Body of pancreas (tissue), 4 donors: ENCODE measurements at regions not wholly inside any gene's neighbourhood (a gene's known extent, or its start where the extent isn't known, plus 50 kb on each side); places are given as distances from the start of the nearest gene placed in this dataset.

Source experiments
- POLR2A ChIP-seq, 3 donors: fragments of 450-650 bp; IDR thresholded peaks; one replicate each; pipeline ENCODE4 v1.6.1; 2016; ENCODE audit warnings: antibody characterized with exemption in 3 of 3, mild to moderate bottlenecking in 2 of 3
- TF ChIP-seq, protein P1 (sequence below), 7 experiments: fragments of 450-650 bp in 4 of 7; fragments of 200-600 bp in 3 of 7; sonication (generic) in 3 of 7; IDR thresholded peaks; one replicate each; pipeline ENCODE4 v1.5.1; 2016 to 2019; ENCODE audit warnings: antibody characterized with exemption in 7 of 7

DNA sequence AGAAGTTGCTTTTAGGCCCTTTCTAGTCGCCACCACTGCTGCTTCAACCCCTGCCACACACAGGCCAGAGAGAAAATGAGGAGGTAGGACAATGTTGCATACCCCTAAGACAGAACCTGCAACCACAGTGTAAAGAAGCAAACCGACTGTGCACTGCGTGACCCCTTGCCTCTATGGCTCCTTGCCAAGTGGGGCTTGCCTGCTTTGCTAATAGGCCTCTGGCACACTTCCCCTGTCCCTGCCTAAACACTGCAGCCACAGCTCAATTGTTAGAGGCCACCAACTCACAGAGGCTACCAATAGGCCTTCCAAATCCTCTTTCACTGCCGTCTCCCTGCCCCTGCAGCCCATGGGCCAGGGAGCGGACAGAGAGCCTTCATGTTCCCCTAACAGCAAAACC is 280.1 kb downstream of the CDH10 start:
- TF ChIP-seq, protein P1, sequence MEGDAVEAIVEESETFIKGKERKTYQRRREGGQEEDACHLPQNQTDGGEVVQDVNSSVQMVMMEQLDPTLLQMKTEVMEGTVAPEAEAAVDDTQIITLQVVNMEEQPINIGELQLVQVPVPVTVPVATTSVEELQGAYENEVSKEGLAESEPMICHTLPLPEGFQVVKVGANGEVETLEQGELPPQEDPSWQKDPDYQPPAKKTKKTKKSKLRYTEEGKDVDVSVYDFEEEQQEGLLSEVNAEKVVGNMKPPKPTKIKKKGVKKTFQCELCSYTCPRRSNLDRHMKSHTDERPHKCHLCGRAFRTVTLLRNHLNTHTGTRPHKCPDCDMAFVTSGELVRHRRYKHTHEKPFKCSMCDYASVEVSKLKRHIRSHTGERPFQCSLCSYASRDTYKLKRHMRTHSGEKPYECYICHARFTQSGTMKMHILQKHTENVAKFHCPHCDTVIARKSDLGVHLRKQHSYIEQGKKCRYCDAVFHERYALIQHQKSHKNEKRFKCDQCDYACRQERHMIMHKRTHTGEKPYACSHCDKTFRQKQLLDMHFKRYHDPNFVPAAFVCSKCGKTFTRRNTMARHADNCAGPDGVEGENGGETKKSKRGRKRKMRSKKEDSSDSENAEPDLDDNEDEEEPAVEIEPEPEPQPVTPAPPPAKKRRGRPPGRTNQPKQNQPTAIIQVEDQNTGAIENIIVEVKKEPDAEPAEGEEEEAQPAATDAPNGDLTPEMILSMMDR (IDR thresholded peaks at IDR 0.05), result no peak
- TF ChIP-seq POLR2A (IDR thresholded peaks at IDR 0.05), result no peak
